Transverse colon (tissue), 4 donors: ENCODE measurements at regions not wholly inside any gene's neighbourhood (a gene's known extent, or its start where the extent isn't known, plus 50 kb on each side); places are given as distances from the start of the nearest gene placed in this dataset.

ENCODE experiments used
- CTCF ChIP-seq, 5 experiments: fragments of 200-600 bp in 3 of 5; fragments of 450-650 bp in 2 of 5; sonication (generic) in 3 of 5; IDR thresholded peaks; 1 replicate in 2 of 5; 2 replicates in 3 of 5; pipeline ENCODE4 v1.5.1; 2016 to 2017; ENCODE audit warnings: antibody characterized with exemption in 5 of 5, inconsistent platforms in 3 of 5, mild to moderate bottlenecking in 2 of 5, moderate library complexity in 1 of 5
- POLR2AphosphoS5 ChIP-seq, 3 donors: sonication (generic); formaldehyde crosslinking; IDR thresholded peaks; one replicate each; pipeline ENCODE4 v1.6.1; 2016; ENCODE audit warnings: antibody characterized with exemption in 3 of 3

DNA sequence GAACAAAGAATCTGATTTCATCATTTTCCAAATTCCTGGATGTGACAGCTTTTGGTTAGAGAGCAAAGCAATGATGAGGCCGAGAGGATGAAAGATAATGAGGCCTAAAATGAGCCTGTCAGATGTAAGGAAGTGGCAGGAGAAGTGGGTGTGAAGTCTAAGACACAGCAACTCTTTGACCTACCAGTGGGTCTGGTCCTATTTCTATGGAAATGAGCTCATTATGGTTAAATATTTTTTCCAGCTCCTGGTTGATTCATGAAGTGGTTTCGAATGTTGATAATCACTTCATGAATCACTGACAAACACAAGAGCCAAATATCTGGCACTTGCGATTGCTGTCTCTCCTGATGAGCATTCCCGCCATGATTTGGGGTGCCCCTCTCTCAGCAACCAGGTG is 273.3 kb upstream of the CDH5 start:
- TF ChIP-seq POLR2AphosphoS5 (IDR thresholded peaks at IDR 0.05) (no peak), CTCF (IDR thresholded peaks at IDR 0.05) (no peak)
